ENCODE measurements at regions not wholly inside any gene's neighbourhood (a gene's known extent, or its start where the extent isn't known, plus 50 kb on each side); places are given as distances from the start of the nearest gene placed in this dataset.

DNA sequence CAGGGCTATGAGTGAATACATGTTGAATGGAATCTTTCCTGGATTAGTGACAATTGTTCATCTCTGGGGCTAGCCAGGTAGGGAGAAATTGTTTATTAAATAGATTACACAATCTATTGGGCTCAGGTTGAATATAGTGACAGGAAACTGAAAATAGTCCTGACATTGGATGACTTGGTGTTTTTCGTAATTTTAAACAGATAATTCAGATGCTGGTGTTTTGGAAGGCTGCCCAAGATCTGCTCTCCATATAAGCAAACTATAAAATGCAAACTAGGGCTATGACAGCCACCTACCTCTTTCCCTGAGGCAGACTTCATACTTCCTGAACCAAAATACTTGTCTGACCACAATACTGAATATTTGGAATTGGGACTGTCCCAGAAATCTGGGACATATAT, 99.1 kb downstream of the ENC1 start:
- H3K56ac ChIP-seq (replicated peaks; ENCODE audit: insufficient read length, low read depth, low read length): no peak overlapping the region
- no peaks in the 10 kb centered on the region for H3K79me2 ChIP-seq (ENCODE audit: control insufficient read depth in 1 of 2, insufficient read depth in 2 of 2, low read length in 2 of 2)
- no peak overlapping the region for H3K4ac ChIP-seq (replicated peaks; ENCODE audit: insufficient read length, low read depth, low read length)
- H3K9me3 ChIP-seq (ENCODE audit: insufficient read depth in 2 of 2, low read depth in 1 of 2, low read length in 1 of 2): no peaks in the 10 kb centered on the region
- H2BK5ac ChIP-seq (ENCODE audit: low read depth, low read length): no peak overlapping the region; the same call in 1 of the 2 replicates
- no peaks in the 10 kb centered on the region for H3K36me3 ChIP-seq (ENCODE audit: control insufficient read depth in 2 of 4, insufficient read depth in 4 of 4, low read length in 3 of 4)
- no peaks in the 10 kb centered on the region for H3K79me1 ChIP-seq (ENCODE audit: low read depth, low read length)
- H3K27ac ChIP-seq (ENCODE audit: low read depth, low read length): no peak overlapping the region
- H3K4me2 ChIP-seq (ENCODE audit: insufficient read depth in 1 of 2, low read depth in 2 of 2, low read length in 2 of 2): no peak overlapping the region
- H4K91ac ChIP-seq (replicated peaks; ENCODE audit: insufficient read length, low read length): peak overlapping the region; percentile 62
- H2BK20ac ChIP-seq (ENCODE audit: low read length): peak overlapping the region; percentile 29; the same call in 1 of the 2 replicates
- peak overlapping the region; percentile 49 for H2BK120ac ChIP-seq (replicated peaks; ENCODE audit: low read depth, low read length)
- no peak for FAIRE-seq
- H3K23ac ChIP-seq (ENCODE audit: insufficient read length): no peak overlapping the region
- H2BK12ac ChIP-seq (ENCODE audit: low read depth, low read length): peak overlapping the region; percentile 44; the same call in 1 of the 2 replicates
- POLR2A ChIA-PET (ENCODE audit: partially characterized antibody): no interaction called here
- CTCF ChIA-PET (ENCODE audit: partially characterized antibody): interaction anchor here (0.6 kb wide), 2 partner anchors 25 to 74 kb away, joined by 3 read pairs; no protein-coding TSS in a partner anchor
- H3K14ac ChIP-seq (ENCODE audit: insufficient read length): no peak overlapping the region
- DNase-seq (ENCODE audit: low read depth in 1 of 2, low spot score in 2 of 2): no peak
- WGBS, 2 experiments (ENCODE audit: extremely low coverage in 1 of 2, insufficient coverage in 1 of 2, insufficient read length in 1 of 2, insufficient replicate concordance in 2 of 2, low coverage in 1 of 2, low lambda C conversion rate in 2 of 2, missing lambda C conversion rate in 1 of 2): 69% methylated on average over 1 of the region's 1 CpG; no CpG with 5 or more reads in 1 of the 2 experiments
- peaks cover 0 to 3% (median 0%) of the 10 kb centered on the region in 4 experiments; a peak in 1 of 7 replicates for H3K27me3 ChIP-seq (replicated peaks in 1 of 4; ENCODE audit: control insufficient read depth in 3 of 4, extremely low read depth in 1 of 4, insufficient read depth in 3 of 4, low read length in 3 of 4)
- H3K4me3 ChIP-seq (ENCODE audit: extremely low read depth in 1 of 4, insufficient read depth in 2 of 4, low read depth in 3 of 4, low read length in 4 of 4): no peak overlapping the region
- no peak overlapping the region for H4K5ac ChIP-seq (ENCODE audit: insufficient read length, low read depth, low read length)
- H3K4me1 ChIP-seq (replicated peaks in 1 of 4; ENCODE audit: control insufficient read depth in 3 of 4, insufficient read depth in 4 of 4, low read length in 3 of 4): peaks cover 2 to 10% (median 8%) of the 10 kb centered on the region in 4 experiments; a peak in 5 of 7 replicates
- H2AFZ ChIP-seq (ENCODE audit: low read length): no peak overlapping the region
- H3K9ac ChIP-seq (replicated peaks in 1 of 4; ENCODE audit: extremely low read depth in 1 of 4, low read depth in 3 of 4, low read length in 3 of 4): no peak overlapping the region
- H3K23me2 ChIP-seq (ENCODE audit: low read depth, low read length): peaks cover 2% of the 10 kb centered on the region; the same call in 1 of the 2 replicates
- no peak overlapping the region for H2AK5ac ChIP-seq (ENCODE audit: low read depth, low read length)
- H2BK15ac ChIP-seq (ENCODE audit: low read length): no peak overlapping the region
- no peaks in the 10 kb centered on the region for H4K20me1 ChIP-seq (replicated peaks in 1 of 2; ENCODE audit: control insufficient read depth in 1 of 2, insufficient read depth in 2 of 2, low read length in 2 of 2)
- H3K18ac ChIP-seq (ENCODE audit: extremely low read depth, low read length): no peak overlapping the region
- H4K8ac ChIP-seq (ENCODE audit: extremely low read depth, insufficient read depth, low read length): no peak overlapping the region
- TF ChIP-seq CHD2 (IDR thresholded peaks at IDR 0.05; ENCODE audit: low read length): no peak
- no peak for TF ChIP-seq PHF8 (conservative IDR thresholded peaks at IDR 0.05; ENCODE audit: low read depth, low read length)
- TF ChIP-seq BCL11A (IDR thresholded peaks at IDR 0.05; ENCODE audit: low read depth in 2 of 2, low read length in 2 of 2): no peak
- TF ChIP-seq BACH1 (IDR thresholded peaks at IDR 0.05; ENCODE audit: low read length): no peak
- TF ChIP-seq JUN (IDR thresholded peaks at IDR 0.05; ENCODE audit: low read depth, low read length): no peak
- TF ChIP-seq TAF1 (IDR thresholded peaks at IDR 0.05; ENCODE audit: low read depth, low read length): no peak
- TF ChIP-seq GABPA (IDR thresholded peaks at IDR 0.05; ENCODE audit: borderline replicate concordance, insufficient read depth, low read length): no peak
- TF ChIP-seq SP2 (IDR thresholded peaks at IDR 0.05; ENCODE audit: low read length): no peak
- no peak for TF ChIP-seq SUZ12 (IDR thresholded peaks at IDR 0.05; ENCODE audit: low read length)
- TF ChIP-seq TAF7 (optimal IDR thresholded peaks at IDR 0.05; ENCODE audit: borderline replicate concordance, low read depth, low read length): no peak
- TF ChIP-seq, protein P1, sequence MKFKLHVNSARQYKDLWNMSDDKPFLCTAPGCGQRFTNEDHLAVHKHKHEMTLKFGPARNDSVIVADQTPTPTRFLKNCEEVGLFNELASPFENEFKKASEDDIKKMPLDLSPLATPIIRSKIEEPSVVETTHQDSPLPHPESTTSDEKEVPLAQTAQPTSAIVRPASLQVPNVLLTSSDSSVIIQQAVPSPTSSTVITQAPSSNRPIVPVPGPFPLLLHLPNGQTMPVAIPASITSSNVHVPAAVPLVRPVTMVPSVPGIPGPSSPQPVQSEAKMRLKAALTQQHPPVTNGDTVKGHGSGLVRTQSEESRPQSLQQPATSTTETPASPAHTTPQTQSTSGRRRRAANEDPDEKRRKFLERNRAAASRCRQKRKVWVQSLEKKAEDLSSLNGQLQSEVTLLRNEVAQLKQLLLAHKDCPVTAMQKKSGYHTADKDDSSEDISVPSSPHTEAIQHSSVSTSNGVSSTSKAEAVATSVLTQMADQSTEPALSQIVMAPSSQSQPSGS (IDR thresholded peaks at IDR 0.05; ENCODE audit: low read length): no peak
- TF ChIP-seq RAD21 (IDR thresholded peaks at IDR 0.05 in 1 of 2, conservative IDR thresholded peaks at IDR 0.05 in 1 of 2; ENCODE audit: low read depth in 2 of 2, low read length in 2 of 2): no peak
- TF ChIP-seq RFX5 (IDR thresholded peaks at IDR 0.05; ENCODE audit: borderline replicate concordance, low read depth, low read length): no peak
